Posterior vena cava (tissue), 2 donors: ENCODE measurements at regions not wholly inside any gene's neighbourhood (a gene's known extent, or its start where the extent isn't known, plus 50 kb on each side); places are given as distances from the start of the nearest gene placed in this dataset.

Source experiments
- DNase-seq: peaks from one replicate; pipeline ENCODE4 v3.0.0-alpha.2; 2020; ENCODE audit warnings: low spot score
- intact Hi-C, 2 donors: fragments of 100-400 bp; cut with DNase I; formaldehyde crosslinking; loops; one replicate each; pipeline versions ENCODE4 v1.14.1 to v1.14.2; 2022 to 2023
- donor health status: DM: yes; HTN: yes; CAD: no.
- donor health status: DM: yes; HTN: yes; CAD: no.

DNA sequence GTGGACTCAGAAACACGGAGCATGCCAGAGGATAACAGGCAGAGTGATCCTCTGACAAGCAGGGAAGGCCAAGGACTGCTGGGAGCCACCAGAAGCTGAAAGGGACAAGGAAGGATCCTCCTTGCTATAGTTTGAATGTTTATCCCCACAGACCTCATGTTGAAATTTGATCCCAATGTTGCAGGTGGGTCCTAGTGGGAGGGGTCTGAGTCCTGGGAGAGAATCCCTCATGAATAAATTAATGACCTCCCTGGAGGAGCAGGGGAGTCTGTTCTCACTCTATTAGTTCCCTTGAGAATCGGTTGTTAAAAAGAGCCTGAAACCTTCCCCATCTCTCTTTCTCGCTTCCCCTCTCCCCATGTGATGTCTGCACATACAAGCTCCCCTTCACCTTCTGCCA lies 124.4 kb downstream of the FBXO15 start:
- intact Hi-C loops = no loop called here
- no peak for DNase-seq

DNA sequence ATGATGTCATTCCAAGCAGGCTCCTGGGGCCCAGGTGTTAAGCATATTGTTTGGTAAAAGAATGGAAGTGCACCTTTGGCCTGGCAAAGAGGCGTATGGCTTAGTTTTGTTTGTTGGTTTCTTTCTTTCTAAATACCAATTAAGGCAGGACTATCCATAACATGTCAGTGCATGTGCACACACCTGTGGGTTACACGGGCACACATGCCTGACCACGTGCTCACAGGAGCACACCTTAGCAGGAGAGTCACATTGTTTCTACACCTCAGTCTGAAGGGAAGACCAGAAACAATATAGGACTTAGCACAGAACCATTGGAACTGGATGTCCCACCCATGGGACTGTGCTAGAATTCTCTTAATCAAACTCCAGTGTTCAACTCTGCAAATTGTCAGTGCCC lies 127.8 kb downstream of the FBXO15 start:
- DNase-seq = no peak
- intact Hi-C loops = no loop called here

- DNase-seq = no peak
Observed at GRCh38 chr18:74013955-74014354, 133.7 kb downstream of the FBXO15 start.

DNA sequence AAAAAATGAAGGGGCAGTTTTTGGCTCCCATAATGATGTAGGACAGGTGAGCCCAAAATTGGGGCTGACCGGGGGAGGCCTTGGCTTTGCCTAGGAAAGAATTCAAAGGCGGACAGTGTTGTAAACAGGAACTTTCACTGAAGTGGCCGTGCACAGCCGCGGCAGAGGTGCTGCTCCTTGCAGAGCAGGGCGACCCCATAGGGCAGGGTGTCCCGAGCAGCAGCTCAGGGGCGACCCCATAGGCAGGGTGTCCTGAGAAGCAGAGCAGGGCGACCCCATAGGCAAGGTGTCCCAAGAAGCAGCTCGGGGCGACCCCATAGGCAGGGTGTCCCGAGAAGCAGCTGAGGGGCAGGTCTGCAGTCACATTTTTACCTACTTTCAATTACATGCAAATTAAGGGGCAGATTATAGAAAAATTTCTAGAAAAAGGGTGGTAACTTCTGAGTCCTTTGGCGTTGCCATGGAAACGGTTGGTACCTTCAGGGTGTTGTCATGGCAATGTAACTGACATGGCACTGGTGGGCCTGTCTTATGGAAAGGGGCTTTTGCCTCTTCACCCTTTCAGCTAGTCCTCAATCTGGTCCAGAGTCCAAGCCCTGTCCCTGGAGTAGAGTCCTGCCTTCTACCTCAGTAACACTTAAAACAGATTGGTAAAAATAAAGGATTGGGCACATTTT lies 134.5 kb downstream of the FBXO15 start:
- DNase-seq = no peak
- intact Hi-C loops = no loop called here

More at GRCh38 chr18:74013955-74014354, 133.7 kb downstream of the FBXO15 start:
- intact Hi-C loops = no loop called here

- no peak for DNase-seq
- intact Hi-C loops = no loop called here
Observed at GRCh38 chr18:74006143-74006542, 141.5 kb downstream of the FBXO15 start.

DNA sequence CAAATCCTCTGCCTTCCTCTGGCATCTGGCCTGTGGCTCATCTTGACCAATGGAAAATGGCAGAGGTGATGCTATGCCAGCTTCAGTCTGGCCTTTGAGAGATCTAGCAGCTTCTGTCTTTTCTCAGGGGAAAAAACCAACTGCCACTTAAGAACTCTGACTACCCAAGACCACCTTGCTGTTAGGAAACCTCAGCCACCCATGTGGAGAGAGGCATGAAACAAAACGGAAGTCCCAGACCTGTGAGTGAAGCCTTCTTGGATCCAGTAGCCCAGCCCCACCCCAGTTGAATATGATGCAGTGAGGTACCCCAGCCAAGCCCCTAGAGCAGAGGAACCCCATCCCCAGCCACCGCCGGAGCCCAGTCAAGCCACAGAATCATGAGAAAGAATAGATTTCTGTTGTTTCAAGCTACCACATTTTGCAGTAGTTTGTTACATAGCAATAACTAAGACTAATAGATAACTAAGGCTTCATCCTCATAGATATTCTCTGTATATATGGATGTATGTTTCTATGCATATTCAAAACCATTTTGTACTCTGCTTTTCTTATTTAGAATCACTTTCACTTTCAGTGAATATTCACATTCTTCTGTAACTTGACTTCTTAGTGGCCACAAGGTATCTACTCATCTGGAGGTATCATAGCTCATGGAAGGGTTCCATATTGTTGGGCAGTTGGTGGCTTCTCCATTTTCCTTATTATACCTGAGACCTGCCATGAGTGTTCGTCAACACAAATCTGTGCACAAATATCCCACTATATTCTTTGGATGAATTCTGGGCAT lies 142.1 kb downstream of the FBXO15 start:
- no peak for DNase-seq
- intact Hi-C loops = no loop called here

DNA sequence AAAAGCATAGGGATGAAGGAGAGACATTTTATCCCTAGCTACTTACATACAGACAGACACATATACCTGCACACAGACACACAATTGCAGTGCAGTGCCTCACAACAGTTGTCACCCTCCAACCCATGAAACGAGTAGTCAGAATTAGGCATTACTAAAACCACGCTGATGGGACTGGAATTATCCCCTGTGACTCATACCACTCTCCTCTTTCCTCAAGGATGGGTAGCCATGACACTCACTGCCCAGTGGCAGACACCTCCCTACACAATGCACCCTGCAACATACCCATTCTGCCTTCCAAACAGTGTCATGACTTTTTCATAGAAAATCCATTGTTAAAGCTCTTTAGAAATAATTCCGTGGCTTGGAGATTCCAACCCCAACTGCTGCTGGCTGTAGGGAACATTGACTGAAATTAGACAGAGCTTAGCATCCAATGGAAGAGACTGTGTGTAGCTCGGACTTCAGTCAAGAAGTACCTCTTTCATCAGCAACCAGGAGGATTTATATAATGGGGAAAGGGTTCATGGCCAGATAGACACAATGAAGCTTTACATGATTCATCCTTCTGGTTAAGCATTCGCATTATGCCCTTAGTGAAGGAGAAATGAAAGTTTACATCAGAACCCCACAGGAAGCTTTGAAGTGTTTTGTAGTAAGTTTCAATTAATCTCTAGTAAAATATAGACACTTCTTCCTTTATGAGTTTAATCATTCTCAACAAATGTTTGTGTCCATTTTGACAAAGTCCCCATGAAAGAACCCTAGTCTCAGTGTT lies 155.2 kb downstream of the FBXO15 start:
- intact Hi-C loops = no loop called here
- DNase-seq = no peak

DNA sequence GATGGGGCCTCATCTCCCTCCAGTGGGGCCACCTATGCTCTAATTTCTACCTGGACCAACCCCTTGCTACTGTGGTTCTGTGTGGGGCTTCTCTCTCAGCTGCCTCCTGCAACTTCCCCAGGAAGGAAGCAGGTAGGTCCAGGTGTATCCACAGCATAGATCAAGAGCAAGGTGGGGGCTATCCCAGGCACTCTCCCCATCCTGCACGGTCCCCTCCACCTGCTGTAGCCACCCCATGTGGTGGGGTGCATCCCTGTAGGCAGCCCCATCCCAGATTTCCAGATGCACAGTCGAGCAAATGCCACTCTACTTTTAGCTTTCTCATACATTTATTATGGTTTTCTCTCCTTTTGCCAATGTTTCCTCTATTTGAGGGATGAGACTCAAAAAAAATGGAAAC lies 156.1 kb downstream of the FBXO15 start:
- intact Hi-C loops = no loop called here
- no peak for DNase-seq

- intact Hi-C loops = no loop called here
- DNase-seq = no peak
Observed at GRCh38 chr18:73990258-73990657, 157.4 kb downstream of the FBXO15 start.

- intact Hi-C loops = no loop called here
- no peak for DNase-seq
Observed at GRCh38 chr18:73987247-73987980, 160.2 kb downstream of the FBXO15 start.

DNA sequence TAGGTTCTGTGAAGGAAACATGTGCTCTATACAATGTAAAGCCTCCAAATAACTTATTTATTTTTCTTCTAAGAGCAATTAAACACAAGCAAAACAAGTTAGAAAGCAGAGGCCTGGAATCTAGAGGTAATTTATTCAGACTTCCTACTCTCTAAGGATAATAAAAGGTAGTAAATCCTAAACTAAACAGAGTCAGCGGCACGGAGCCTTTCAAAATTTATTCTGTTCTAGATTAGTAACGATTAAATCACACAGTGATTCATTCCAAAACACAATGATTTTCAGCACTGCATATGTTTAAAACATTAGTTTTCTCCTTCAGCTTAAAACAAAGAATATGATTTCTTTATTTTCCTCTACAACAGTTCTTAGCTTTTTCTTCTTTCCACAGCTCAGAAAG lies 160.9 kb downstream of the FBXO15 start:
- intact Hi-C loops = no loop called here
- no peak for DNase-seq

GRCh38 chr18:73985855-73986625 lies 161.6 kb downstream of the FBXO15 start:
- intact Hi-C loops = no loop called here
- no peak for DNase-seq

DNA sequence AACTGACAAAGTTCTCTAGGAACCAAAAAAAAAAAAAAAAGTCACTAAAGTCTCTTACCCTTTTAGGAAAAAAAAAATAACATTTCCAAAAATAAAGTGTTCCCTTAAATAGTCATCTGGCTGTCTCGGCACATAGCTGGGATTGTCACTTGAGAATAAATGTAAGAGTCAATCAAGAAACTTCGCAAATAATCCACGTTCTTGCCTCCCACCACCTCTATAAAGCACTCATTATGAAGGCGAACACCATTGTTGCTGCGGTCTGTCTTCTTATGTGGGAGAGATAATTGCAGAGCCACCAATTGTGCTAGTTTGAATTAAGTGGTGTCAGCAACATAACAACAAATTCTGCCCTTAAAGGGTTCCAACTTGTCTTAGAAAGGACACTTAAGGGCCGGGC lies 163.7 kb downstream of the FBXO15 start:
- no peak for DNase-seq
- intact Hi-C loops = no loop called here

DNA sequence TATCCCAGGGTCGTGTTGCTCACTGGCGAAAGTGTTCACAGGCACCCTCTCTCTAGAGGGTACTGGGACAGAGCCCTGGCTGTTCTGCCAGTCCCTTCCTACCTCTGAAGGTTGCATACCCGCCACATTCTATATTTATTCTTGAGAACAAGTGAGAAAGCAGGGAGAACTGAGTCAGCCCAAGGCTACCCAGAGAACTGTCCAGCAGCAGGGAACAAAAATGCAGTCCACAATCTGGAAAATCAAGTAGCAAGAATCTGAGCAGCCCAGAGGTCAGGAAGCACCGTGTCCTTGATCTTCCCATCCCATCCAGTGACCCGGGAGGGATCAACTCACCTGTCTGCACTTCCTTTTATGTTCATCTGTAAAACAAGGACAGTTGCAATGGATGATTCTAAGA lies 164.1 kb downstream of the FBXO15 start:
- intact Hi-C loops = no loop called here

GRCh38 chr18:73981796-73982195 lies 165.8 kb downstream of the FBXO15 start:
- no peak for DNase-seq
- intact Hi-C loops = no loop called here

More for the DNA sequence above, 164.1 kb downstream of the FBXO15 start:
- no peak for DNase-seq

GRCh38 chr18:73980289-73980979 lies 167.2 kb downstream of the FBXO15 start:
- DNase-seq = no peak
- intact Hi-C loops = no loop called here

DNA sequence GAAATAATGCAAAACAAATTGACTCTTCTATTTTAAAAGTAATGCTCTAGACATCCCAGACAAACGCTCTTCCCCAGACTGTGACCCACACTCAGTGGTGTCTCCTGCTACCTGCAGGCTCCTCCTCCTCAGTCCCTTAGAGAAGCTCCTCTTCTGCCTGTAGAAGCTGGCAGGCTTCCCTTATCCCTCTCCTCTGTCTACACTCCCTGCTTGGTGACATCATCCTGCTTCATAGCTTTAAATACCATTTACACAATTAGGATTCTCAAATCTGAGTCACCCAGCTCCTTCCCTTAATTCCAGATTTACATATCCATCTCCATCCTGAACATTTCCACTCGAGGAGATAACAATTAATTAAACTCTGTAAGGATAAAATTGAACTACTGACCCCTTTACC lies 167.9 kb downstream of the FBXO15 start:
- DNase-seq = no peak
- intact Hi-C loops = no loop called here

- no peak for DNase-seq
- intact Hi-C loops = no loop called here
Observed at GRCh38 chr18:73976433-73976832, 171.2 kb downstream of the FBXO15 start.
